ENCODE measurements at regions not wholly inside any gene's neighbourhood (a gene's known extent, or its start where the extent isn't known, plus 50 kb on each side); places are given as distances from the start of the nearest gene placed in this dataset.
A peak's percentile ranks its signal among the peaks of the same experiment; 100 is the strongest.
"Not testable (repeated sequence)": the region's sequence is repeated elsewhere in the genome, so short reads cannot be mapped to it uniquely, and the experiment has no call there.

DNA sequence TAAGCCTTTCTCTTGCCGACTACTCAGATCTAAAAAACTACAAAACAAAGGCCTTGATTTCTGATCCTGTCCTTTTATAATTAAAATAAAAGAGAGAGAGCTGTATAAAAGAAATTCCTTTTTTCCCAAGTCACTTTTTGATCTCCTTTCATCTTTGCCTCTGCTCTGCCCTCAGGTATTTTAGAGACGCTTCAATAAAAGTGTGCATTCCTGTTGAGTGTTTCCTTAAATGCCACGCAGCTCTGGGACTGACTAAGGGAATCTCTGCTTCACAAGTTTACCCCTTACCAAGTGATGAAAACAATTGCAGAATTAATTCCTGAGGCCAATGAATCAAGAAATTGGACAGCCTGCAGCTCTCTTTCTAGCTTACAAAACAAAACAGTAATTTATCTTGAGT lies 1109.8 kb downstream of the TMTC2 start:
- no peak for DNase-seq

DNA sequence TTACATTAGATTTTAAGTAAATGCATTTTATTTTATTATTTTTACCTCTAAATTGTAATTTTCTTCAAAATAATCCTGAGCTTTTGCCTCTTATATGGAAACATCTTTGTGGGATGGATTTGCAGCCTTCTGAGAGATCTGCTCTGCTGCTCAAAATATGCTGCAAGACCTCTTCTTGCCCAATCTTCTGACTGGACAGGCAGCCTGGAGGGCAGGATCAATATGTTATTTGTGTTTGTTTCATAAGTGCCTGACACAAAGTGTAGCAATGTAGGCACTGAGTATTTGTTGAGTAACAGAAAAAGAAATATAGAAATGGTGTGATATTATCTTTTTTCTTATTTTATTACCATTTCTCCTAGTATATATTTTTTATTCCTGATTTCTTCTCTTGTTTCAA lies 1106.9 kb downstream of the TMTC2 start:
- DNase-seq, result no peak

DNA sequence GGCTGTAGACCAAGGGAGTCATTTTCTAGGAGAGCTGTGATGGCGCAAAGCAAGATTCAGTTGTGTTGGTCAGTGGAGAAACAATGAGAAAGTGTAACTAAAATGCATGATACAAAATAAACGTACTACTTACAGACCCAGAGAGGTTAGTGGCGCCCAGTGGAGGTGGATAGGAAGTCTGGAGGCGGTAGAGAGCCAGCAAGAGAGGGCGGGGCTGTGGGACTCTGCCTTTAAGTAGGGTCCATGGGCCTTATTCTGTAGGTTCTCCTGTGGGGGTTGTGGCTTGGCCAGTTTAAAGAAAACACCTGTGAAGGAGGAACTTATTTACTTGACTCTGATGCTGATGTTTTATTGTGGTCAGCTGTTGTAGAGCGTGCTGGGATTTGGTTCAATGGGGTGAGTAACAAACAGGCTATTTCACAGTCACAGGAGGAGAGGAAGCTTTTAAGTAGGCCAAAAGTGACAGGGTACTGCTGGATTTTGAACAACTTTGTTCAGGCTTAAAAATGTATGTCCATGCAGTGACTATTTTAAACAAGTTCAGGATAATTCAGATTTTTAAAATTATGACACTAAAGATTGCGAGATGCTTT lies 1097.7 kb downstream of the TMTC2 start:
- DNase-seq, result no peak

DNA sequence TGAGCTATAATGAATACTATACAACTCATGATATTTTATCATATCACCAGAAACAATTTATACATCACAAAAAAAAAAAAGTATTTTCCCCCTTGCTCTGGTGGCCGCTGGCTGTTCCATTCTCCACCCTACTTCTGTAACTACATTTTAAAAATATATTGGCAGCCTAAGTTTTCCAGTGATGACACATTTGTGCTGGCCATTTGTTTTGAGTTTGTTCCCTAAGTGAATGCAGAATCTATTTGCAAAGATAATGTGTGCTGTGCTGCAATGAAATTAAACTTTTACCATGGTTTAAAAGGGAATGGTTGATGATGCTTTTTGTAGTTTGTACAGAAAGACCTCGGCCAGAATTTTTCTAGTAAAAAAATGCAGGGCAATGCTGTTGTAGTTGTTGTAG lies 1092.8 kb downstream of the TMTC2 start:
- no peak for DNase-seq

DNA sequence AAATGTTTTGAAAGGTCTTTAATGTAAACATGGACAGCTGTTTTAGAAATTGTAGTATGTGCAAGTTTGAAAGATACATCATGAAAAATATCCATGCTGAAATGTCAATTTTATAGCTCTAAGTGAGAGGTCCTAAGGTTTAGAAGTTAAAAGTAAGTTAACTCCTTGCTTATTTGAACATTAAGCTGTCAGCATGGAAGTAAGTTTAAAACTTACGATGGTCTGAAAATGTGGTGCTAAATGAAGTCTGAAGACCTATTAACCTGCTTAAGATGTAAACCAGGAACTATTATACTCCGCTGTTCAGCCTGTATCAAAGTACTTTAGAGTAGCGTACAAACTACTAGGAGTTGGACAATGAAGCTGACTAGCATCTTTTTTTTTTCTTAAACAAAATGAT lies 1082.4 kb downstream of the TMTC2 start:
- no peak for DNase-seq

DNA sequence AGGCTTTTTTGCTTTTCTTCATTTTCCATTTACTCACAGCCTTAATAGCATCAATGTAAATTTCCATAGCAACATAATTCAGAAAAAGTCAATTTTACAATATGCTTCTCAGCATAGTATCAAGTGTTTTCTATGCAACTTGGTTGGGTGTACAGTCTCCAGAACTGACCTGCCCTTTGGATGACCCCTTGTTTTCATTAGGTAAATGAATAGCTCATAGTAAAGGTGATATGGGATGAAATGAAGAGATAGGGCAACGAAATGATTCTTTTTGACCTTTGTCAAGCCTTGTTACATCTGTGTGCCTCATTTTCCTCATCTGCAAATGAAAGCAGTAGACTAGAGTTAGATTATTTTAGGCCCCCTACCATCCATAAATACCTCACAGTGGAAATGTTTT lies 1081.0 kb downstream of the TMTC2 start:
- no peak for DNase-seq

DNA sequence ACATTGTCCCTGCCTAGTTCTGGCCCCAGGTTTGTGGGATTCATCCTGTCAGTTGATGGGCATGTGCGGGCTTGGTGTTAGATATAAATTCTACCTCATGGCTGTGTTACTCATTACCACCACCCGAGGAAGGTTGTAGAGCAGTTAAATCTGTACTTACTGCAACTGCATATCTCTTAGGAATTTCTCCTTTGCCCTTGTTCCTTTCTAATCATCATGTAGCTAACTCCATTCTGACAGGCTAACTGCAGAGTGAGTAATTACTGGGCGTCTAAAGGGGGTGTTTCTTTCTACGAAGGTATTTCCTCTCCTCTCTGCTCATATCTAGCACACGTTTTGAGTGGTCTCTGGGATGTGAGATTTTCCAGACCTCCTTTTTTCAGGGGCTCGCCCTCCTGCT lies 1076.7 kb downstream of the TMTC2 start:
- DNase-seq, result no peak

DNA sequence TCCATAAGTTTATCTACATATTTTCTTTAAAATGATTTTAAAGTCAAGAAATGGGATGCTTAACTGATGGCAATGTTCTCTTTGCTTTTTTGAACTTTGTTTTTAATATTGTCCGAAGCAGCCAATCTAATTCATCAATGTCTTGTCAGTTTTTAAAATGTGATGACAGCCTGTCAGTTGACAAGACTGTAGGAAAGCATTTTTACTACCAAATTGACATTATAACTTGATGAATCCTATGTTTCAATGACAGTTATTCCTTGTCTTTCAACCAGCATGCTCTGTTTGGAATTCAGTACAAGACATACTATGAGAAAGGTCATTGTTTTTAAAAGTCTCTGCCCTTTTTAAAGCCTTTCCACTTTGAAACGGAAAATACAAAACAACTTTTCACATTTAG lies 1073.2 kb downstream of the TMTC2 start:
- DNase-seq, result no peak

DNA sequence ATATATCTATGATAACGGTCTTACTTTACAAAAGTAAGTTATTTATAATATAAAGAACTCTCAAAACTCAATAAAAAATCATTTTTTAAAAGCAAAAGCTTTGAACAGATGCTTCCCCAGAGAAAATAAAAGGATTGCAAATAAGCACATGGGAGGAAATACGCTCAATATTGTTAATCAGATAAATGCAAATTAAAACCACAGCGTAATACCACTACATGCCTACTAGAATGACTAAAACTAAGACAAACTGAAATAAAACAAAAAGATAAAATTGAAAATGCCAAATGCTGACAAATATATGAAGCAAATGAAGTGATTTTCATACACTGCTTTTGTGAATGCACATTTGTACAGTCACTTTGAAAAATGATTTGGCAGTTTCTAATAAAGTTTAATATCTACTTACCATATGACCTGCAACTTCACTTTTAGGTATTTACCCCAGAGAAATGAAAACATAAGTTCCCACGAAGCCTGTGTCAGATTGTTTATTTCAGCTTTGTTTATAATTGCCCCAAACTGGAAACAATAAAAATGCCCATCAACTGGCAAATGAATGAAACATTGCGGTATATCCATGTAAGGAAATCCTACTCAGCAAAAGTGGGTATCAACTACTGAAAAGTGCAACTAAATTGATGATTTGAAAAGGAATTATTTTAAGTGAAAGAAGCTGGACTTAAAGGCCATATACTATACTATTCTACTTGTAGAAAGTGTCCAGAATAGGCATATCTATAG lies 1072.4 kb downstream of the TMTC2 start:
- DNase-seq, result no peak

DNA sequence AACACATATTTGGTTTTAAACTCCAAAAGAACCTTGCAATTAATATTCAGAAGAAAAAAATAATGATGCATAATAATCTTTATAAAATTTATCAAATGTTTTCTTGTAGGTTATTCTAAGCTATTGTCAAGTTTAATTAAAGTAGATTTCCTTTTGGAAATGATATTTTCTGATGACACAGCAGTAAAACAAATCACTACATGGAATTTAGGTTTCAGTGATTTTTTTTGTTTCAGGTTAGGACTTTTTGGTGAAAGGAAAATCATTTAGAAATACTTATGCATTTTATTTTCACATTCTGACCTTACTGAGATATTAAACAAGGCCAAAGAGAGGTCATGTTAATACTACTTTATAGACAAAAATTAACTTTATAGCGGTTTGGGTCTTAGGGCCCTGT lies 1067.2 kb downstream of the TMTC2 start:
- DNase-seq, result no peak

DNA sequence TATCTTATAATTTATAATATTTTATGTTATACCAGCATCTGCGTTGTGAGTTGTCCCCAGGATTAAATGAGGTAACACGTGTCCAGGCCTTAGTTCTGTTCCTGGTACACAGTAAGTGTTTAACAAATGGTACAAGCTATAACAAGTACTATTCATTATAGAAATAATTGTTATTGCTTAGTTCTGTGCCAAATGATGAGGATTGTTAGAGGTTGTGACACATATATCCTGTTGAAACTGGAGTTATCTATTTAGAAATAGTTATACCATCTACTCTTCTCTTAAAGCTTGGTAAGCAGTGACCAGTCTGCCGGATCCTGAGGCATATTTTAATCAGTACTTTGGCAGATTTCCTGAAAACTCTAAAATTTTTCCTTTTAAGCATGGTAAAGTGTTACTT lies 1066.5 kb downstream of the TMTC2 start:
- no peak for DNase-seq

DNA sequence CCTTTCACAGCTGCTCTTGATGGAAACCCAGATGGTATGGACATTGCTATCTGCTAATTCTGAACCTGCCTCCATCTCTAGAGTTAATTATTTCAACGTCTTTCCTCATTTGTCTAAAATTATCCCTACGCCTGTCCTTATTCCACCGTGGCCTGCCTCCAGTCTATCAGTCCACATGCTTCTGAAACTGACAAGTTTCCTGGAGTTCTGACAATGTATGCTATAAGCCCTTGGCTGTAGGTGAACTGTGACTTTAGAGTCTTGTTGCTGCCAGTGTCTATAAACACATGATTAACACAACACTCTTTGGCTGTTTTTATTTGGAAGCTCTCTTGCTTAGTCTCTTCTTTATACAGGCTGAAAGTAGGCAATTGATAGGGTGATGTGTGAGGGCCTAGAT lies 1052.9 kb downstream of the TMTC2 start:
- DNase-seq, result no peak

DNA sequence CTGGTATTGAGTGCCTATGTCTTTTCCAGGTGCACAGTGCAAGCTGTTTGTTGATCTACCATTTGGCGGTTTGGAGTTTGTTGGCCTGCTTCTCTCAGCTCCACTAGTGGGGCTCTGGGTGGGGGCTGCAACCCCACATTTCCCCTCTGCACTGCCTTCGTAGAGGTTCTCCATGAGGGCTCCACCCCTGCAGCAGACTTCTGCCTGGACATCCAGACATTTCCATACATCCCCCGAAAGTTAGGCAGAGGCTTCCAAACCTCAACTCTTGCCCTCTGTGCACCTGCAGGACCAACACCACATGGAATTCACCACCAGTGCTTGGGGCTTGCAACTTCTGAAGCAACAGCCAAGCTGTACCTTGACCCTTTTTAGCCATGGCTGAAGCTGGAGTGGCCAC lies 1024.1 kb downstream of the TMTC2 start:
- no peak for DNase-seq

DNA sequence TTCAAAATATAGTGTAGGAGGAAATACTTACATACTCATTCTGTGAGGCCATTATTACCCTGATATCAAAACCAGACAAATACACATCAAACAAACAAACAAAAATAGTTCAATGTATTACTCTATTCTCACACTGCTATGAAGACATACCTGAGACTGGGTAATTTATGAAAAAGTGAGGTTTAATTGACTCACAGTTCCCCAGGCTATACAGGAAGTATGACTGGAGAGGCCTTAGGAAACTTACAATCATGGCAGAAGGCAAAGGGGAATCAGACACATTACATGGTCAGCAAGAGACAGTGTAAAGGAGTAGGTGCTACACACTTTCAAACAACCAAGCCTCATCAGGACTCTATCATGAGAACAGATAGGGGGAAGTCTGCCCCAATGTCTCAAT lies 1023.2 kb downstream of the TMTC2 start:
- DNase-seq, result no peak

DNA sequence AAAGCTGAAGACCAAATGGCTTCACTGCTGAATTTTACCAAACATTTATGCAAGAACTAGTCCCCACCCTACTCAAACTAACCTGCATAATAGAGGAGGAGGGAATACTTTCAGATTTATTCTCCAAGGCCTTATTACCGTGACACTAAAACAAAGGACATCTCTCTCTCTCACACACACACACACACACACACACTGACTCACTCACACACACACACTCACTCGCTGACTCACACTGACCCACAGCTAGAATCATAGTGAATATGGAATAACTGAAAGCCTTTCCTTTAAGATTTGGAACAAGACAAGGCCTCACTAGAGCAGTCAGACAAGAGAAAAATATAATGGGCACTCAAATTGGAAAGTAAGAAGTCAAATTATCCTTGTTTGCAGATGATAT lies 1014.1 kb downstream of the TMTC2 start:
- DNase-seq, result no peak

DNA sequence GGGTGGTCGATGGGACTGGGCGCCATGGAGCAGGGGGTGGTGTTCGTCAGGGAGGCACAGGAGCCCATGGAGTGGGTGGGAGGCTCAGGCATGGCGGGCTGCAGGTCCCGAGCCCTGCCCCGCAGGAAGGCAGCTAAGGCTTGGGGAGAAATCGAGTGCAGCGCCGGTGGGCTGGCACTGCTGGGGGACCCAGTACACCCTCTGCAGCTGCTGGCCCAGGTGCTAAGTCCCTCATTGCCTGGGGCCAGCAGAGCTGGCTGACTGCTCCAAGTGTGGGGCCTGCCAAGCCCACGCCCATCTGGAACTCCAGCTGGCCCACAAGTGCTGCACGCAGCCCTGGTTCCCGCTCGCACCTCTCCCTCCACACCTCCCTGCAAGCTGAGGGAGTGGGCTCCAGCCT lies 1009.6 kb downstream of the TMTC2 start:
- not testable (repeated sequence) for DNase-seq

DNA sequence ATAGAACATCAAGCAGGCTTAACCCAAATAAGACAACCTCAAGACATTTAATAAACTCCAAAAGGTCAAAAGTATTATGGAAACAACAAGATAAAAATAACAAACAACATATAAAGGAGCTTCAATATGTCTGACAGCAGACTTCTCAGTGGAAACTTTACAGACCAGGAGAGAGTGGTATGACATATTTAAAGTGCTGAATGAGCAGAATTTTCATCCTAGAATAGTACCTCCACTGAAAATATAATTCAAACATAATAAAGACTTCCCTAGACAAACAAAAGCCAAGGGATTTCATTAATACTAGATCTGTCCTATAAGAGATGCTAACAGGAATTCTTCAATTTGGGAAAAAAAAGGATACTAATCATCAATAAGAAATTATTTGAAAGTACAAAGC lies 1005.0 kb downstream of the TMTC2 start:
- DNase-seq, result no peak

DNA sequence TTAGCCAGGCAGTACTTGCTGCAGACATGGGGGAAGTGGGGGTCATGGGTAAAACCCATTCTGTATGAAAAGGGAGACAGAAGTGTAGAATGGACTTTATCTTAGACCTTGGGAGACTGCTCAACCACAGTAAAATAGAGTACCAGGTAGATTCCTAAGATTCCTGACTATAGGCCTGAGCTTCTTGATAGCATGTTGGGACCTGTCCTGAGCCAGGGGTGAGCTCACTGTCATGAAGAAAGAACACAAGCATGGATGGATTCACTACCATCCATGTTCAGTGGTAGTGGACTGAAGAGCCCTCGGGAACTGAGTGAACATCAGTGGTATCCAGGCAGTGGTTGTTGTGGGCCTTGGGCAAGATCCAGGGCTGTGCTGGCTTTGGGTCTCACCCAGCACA lies 1003.8 kb downstream of the TMTC2 start:
- DNase-seq, result no peak

DNA sequence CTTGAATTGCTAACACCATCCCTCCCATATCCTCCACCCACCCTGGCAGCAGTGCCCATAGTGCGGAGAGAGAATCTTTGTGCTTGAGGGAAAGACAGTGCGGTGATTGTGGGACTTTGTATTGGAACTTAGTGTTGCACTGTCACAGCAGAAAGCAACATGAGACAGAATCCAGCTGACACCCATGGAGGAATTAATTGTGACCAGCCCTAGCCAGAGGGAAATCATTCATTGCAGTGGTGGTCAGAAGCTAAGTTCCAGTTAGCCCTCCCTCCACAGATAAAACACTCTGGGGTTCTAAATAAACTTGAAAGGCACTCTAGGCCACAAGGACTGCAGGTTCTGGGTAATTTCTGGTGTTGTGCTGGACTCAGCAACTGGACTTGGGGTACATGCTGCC lies 1002.6 kb downstream of the TMTC2 start:
- no peak for DNase-seq

DNA sequence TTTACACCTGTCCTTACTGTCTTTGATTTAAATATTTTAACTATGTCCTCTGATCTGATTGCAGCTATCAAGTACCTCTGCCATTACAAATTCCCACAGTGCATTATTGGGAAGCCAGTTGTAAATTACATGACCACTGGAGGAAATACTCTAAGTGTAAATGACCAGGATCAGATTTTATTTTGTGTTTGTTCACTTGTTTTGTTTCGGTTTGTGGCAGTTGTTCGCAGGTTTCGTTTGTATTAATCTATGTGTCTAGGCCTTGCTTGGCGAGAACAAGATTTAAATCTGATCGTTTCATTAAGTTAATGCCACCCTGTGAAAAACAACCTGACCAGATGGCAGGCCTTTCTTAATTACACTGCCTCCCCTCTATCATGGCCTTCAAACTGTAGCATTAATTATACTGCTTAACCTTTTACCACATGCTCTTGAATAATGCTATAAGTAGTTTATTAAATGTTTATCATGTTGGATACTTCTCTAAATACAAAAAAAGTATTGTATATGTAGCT lies 990.1 kb downstream of the TMTC2 start:
- no peak for DNase-seq

DNA sequence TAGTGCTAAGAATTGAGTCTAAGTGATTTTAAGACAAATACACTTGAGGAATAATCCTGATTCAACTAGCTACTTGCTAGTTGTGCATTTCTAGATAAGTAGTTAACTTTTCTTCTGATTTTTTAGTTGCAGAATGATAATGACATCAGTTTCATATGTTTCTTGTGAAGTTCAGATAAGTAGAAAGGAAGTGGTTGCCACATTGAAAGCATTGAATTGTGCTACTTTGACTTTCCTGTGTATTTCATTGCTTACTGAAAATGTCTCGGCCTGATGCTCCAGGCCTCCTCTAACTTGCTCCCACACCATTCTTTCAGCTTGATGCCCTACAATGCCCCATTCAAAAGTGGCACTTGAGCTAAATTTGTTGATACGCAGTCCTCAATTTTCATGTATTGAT lies 980.0 kb downstream of the TMTC2 start:
- DNase-seq, result no peak

DNA sequence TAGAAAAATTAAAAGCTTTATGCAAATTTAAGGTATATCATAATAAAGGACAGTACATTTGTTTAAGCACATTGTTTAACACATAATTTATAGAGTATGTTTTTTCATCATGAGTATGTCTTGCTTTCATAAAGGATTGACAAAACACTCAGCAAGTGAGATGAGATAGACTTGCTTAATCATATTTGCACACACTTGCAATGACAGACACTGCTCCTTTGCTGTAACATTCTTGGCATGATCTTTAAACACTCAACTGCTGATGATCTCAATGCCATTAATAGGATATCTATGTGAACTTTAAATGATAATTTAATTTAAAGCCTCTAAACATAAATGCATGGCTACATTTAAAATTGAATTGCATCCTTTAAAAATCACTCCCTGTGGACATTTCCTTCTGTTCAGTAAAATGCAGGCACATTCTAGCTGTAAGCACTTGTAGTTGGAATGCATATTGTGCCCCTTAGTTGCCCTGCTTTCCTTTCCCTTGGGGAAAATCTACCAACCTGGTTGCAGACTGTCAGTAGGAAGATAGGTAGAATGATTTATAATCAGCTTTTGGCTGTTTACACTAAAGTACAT lies 979.0 kb downstream of the TMTC2 start:
- DNase-seq, result no peak

DNA sequence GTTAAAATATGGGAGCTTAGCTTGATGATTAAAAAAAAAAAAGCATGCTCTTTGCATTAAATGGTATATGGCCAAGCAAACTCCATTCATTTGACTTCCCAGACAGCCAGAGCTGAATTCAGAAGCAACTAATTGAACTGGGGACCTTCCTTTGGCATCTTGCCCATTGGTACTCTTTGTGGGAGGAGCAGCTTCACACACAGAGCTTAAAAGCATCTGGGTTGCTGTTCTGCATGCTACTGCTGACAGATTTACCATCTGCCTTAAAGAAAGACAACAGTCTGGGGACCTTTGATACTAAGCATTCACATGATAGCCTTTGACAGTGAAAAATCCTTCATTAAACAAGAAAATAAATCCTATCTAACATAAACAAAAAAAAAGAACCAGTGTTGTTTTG lies 977.9 kb downstream of the TMTC2 start:
- peak; percentile 40 to 56 for DNase-seq

DNA sequence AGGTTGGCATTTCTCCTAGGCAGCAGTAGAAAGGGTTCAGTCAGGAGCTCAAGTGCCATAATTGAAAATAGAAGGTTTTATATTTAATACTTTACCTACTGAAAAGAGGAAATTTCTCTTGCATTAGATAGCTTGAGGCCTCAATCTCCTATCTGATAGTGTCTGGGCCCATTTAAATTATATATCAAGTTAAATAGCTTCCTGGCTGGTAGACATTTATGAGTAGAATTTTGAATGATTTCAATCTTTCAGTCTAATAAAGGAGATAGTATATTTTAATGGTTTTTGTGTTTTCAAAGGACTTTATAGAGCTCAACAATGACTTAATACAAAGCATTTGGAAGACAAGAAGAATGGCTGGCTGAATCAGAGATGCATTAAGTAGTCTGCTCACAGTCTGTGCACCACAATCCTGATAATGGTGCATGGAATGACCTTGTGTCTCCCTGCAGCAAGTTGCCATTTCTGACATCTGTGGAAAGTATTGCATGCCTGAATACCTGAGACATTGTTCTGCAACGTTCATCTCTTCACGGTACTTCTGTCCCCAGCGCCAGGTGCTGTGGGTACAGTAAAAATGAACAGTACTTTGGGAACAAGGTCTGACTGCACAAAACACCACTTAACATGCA lies 974.1 kb downstream of the TMTC2 start:
- no peak for DNase-seq
